ENCODE measurements at regions not wholly inside any gene's neighbourhood (a gene's known extent, or its start where the extent isn't known, plus 50 kb on each side); places are given as distances from the start of the nearest gene placed in this dataset.

- peaks cover 69% of the 10 kb centered on the region for H3K9me3 Mint-ChIP-seq
- TF ChIP-seq CTCF (IDR thresholded peaks at IDR 0.05; ENCODE audit: unreplicated experiment) = no peak
- H3K4me3 Mint-ChIP-seq = no peak overlapping the region
- H3K27me3 Mint-ChIP-seq (ENCODE audit: low read depth) = no peaks in the 10 kb centered on the region
- no peak overlapping the region for H3K27ac Mint-ChIP-seq
- H3K36me3 Mint-ChIP-seq = no peaks in the 10 kb centered on the region
- H3K4me1 Mint-ChIP-seq = no peaks in the 10 kb centered on the region
- no peak for DNase-seq (ENCODE audit: low spot score in 2 of 2, unreplicated experiment in 2 of 2)
These were observed 530.8 kb upstream of the DPP6 start for GRCh38 chr7:153521370-153521769.

GRCh38 chr7:153522261-153522660 lies 529.9 kb upstream of the DPP6 start:
- no peaks in the 10 kb centered on the region for H3K4me1 Mint-ChIP-seq
- H3K27me3 Mint-ChIP-seq (ENCODE audit: low read depth) = no peaks in the 10 kb centered on the region
- DNase-seq (ENCODE audit: low spot score in 2 of 2, unreplicated experiment in 2 of 2) = no peak
- H3K9me3 Mint-ChIP-seq = peaks cover 74% of the 10 kb centered on the region
- no peak overlapping the region for H3K4me3 Mint-ChIP-seq
- TF ChIP-seq CTCF (IDR thresholded peaks at IDR 0.05; ENCODE audit: unreplicated experiment) = no peak
- H3K27ac Mint-ChIP-seq = no peak overlapping the region
- H3K36me3 Mint-ChIP-seq = no peaks in the 10 kb centered on the region

- no peak for DNase-seq (ENCODE audit: low spot score in 2 of 2, unreplicated experiment in 2 of 2)
- TF ChIP-seq CTCF (IDR thresholded peaks at IDR 0.05; ENCODE audit: unreplicated experiment) = no peak
- no peak overlapping the region for H3K4me3 Mint-ChIP-seq
- H3K27me3 Mint-ChIP-seq (ENCODE audit: low read depth) = no peaks in the 10 kb centered on the region
- no peaks in the 10 kb centered on the region for H3K4me1 Mint-ChIP-seq
- H3K36me3 Mint-ChIP-seq = no peaks in the 10 kb centered on the region
- H3K27ac Mint-ChIP-seq = no peak overlapping the region
- peaks cover 75% of the 10 kb centered on the region for H3K9me3 Mint-ChIP-seq
These were observed 528.7 kb upstream of the DPP6 start for GRCh38 chr7:153523320-153524015.

GRCh38 chr7:153524070-153524601 lies 528.1 kb upstream of the DPP6 start:
- no peak for TF ChIP-seq CTCF (IDR thresholded peaks at IDR 0.05; ENCODE audit: unreplicated experiment)
- no peak overlapping the region for H3K27ac Mint-ChIP-seq
- no peaks in the 10 kb centered on the region for H3K27me3 Mint-ChIP-seq (ENCODE audit: low read depth)
- H3K4me3 Mint-ChIP-seq = no peak overlapping the region
- peaks cover 69% of the 10 kb centered on the region for H3K9me3 Mint-ChIP-seq
- H3K4me1 Mint-ChIP-seq = no peaks in the 10 kb centered on the region
- H3K36me3 Mint-ChIP-seq = no peaks in the 10 kb centered on the region
- DNase-seq (ENCODE audit: low spot score in 2 of 2, unreplicated experiment in 2 of 2) = no peak

- Mint-ChIP-seq H3K4me1 (no peaks in the 10 kb centered on the region), H3K4me3 (no peak overlapping the region), H3K27me3 (ENCODE audit: low read depth) (no peaks in the 10 kb centered on the region), H3K27ac (no peak overlapping the region), H3K36me3 (peaks cover 2% of the 10 kb centered on the region), H3K9me3 (peaks cover 72% of the 10 kb centered on the region)
- no peak for TF ChIP-seq CTCF (IDR thresholded peaks at IDR 0.05; ENCODE audit: unreplicated experiment)
- DNase-seq (ENCODE audit: low spot score in 2 of 2, unreplicated experiment in 2 of 2) = no peak
These were observed 523.1 kb upstream of the DPP6 start for GRCh38 chr7:153529100-153529499.

Data from mesothelial cell of epicardium (in vitro differentiated cells).